PFSK-1 (cell line): ENCODE measurements at regions not wholly inside any gene's neighbourhood (a gene's known extent, or its start where the extent isn't known, plus 50 kb on each side); places are given as distances from the start of the nearest gene placed in this dataset.

Source experiments
- FOXP2 ChIP-seq: optimal IDR thresholded peaks from 2 replicates; pipeline ENCODE3; 2011; ENCODE audit warnings: borderline replicate concordance, control low read depth, inconsistent platforms; ENCODE audit not compliant: insufficient read depth; ENCODE audit errors: extremely low read length, extremely low read depth
- POLR2AphosphoS5 ChIP-seq: IDR thresholded peaks from 2 replicates; pipeline ENCODE4 v1.6.1; 2012; ENCODE audit warnings: low read depth, mild to moderate bottlenecking, control low read depth, low read length, moderate library complexity
- SIN3A ChIP-seq: IDR thresholded peaks from 2 replicates; pipeline ENCODE4 v1.6.1; 2012; ENCODE audit warnings: mild to moderate bottlenecking, low read length, moderate library complexity, borderline replicate concordance; ENCODE audit not compliant: insufficient read depth
- TAF1 ChIP-seq: IDR thresholded peaks from 2 replicates; pipeline ENCODE4 v1.6.1; 2012; ENCODE audit warnings: low read length, control low read depth, borderline replicate concordance; ENCODE audit not compliant: insufficient read depth
- TF ChIP-seq, protein P1 (sequence below), 2 experiments: IDR thresholded peaks; 2 replicates each; pipeline versions ENCODE4 v1.6.1 to v1.8.0; 2011 to 2012; ENCODE audit warnings: low read depth in 2 of 2, low read length in 2 of 2, control low read depth in 1 of 2, inconsistent platforms in 1 of 2, mild to moderate bottlenecking in 1 of 2, moderate library complexity in 1 of 2; ENCODE audit not compliant: insufficient read depth in 1 of 2

DNA sequence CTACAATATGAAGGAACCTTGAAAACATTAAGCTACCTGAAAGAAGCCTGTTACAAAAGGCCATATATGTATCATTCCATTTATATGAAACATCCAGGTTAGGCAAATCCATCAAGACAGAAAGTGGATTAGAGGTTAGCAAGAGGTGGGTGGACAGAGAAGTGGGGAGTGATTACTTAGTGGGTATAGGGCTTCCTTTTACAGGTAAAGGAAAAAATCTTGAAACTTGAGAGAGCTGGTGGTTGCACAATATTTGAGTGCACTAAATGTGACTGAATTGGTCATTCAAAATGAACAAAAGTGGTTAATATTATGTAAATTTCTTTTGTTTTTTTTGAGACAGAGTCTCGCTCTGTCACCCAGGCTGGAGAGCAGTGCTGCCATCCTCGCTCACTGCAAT, 119.4 kb upstream of the KIF5B start:
- TF ChIP-seq TAF1 (no peak), POLR2AphosphoS5 (no peak), SIN3A (no peak), FOXP2 (no peak)
- TF ChIP-seq, protein P1, sequence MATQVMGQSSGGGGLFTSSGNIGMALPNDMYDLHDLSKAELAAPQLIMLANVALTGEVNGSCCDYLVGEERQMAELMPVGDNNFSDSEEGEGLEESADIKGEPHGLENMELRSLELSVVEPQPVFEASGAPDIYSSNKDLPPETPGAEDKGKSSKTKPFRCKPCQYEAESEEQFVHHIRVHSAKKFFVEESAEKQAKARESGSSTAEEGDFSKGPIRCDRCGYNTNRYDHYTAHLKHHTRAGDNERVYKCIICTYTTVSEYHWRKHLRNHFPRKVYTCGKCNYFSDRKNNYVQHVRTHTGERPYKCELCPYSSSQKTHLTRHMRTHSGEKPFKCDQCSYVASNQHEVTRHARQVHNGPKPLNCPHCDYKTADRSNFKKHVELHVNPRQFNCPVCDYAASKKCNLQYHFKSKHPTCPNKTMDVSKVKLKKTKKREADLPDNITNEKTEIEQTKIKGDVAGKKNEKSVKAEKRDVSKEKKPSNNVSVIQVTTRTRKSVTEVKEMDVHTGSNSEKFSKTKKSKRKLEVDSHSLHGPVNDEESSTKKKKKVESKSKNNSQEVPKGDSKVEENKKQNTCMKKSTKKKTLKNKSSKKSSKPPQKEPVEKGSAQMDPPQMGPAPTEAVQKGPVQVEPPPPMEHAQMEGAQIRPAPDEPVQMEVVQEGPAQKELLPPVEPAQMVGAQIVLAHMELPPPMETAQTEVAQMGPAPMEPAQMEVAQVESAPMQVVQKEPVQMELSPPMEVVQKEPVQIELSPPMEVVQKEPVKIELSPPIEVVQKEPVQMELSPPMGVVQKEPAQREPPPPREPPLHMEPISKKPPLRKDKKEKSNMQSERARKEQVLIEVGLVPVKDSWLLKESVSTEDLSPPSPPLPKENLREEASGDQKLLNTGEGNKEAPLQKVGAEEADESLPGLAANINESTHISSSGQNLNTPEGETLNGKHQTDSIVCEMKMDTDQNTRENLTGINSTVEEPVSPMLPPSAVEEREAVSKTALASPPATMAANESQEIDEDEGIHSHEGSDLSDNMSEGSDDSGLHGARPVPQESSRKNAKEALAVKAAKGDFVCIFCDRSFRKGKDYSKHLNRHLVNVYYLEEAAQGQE (IDR thresholded peaks at IDR 0.05; ENCODE audit: insufficient read depth in 1 of 2, low read depth in 2 of 2, low read length in 2 of 2), result no peak
